NT2/D1 (cell line): ENCODE measurements at regions not wholly inside any gene's neighbourhood (a gene's known extent, or its start where the extent isn't known, plus 50 kb on each side); places are given as distances from the start of the nearest gene placed in this dataset.

ENCODE experiments used
- DNase-seq: peaks from one replicate; pipeline ENCODE4 v3.0.0-alpha.2; 2011; ENCODE audit warnings: low read depth, low spot score
- H3K27me3 ChIP-seq: 2 replicates; pipeline ENCODE4 v1.6.0; 2011; ENCODE audit warnings: mild to moderate bottlenecking; ENCODE audit not compliant: insufficient read length, insufficient read depth
- H3K36me3 ChIP-seq: 2 replicates; pipeline ENCODE4 v1.6.1; 2011; ENCODE audit warnings: mild to moderate bottlenecking, low read length, mixed read lengths; ENCODE audit not compliant: insufficient read depth, insufficient read length
- H3K4me1 ChIP-seq: 2 replicates; pipeline ENCODE4 v1.5.1; 2011; ENCODE audit not compliant: insufficient read depth, insufficient read length
- H3K4me3 ChIP-seq: 2 replicates; pipeline ENCODE4 v1.5.1; 2011; ENCODE audit warnings: low read depth; ENCODE audit not compliant: insufficient read length
- H3K9ac ChIP-seq: 2 replicates; pipeline ENCODE4 v1.6.0; 2011; ENCODE audit warnings: low read depth; ENCODE audit not compliant: insufficient read length
- H3K9me3 ChIP-seq: 2 replicates; pipeline ENCODE4 v1.5.1; 2011; ENCODE audit warnings: mild to moderate bottlenecking, low read length; ENCODE audit not compliant: insufficient read depth
- SUZ12 ChIP-seq: IDR thresholded peaks from 2 replicates; pipeline ENCODE4 v1.6.1; 2011; ENCODE audit not compliant: insufficient read length, insufficient read depth; ENCODE audit errors: extremely low read depth
- YY1 ChIP-seq: IDR thresholded peaks from 2 replicates; pipeline ENCODE4 v1.6.1; 2011; ENCODE audit not compliant: insufficient read length, insufficient read depth
- ZNF274 ChIP-seq: IDR thresholded peaks from 2 replicates; pipeline ENCODE4 v1.6.1; 2011; ENCODE audit warnings: mild to moderate bottlenecking, low read depth, low read length

DNA sequence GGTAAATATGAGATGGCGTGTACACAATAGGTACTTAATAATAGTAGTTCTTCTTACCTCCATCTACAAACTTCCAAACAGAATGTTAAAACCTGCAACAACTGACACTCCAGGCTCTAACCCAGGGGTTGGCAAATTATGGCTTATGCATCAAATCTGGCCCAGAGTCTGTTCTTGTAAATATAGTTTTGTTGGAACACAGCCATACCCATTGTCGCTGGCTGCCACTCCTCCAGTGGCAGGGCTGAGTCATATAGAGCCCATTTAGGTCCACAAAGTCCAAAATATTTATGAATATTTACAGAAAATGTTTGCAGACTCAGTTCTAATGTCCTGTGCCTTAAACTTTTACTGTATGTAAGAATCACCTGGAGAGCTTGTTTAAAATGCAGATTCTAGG lies 69.9 kb upstream of the BTBD3 start:
- no peaks in the 10 kb centered on the region for H3K27me3 ChIP-seq
- TF ChIP-seq ZNF274 (no peak), YY1 (no peak), SUZ12 (no peak)
- no peaks in the 10 kb centered on the region for H3K36me3 ChIP-seq
- no peak overlapping the region for H3K4me3 ChIP-seq
- no peak for DNase-seq
- no peaks in the 10 kb centered on the region for H3K9me3 ChIP-seq
- H3K4me1 ChIP-seq, result no peaks in the 10 kb centered on the region
- no peak overlapping the region for H3K9ac ChIP-seq

- Histone ChIP-seq H3K9me3 (no peaks in the 10 kb centered on the region), H3K4me1 (no peaks in the 10 kb centered on the region), H3K36me3 (no peaks in the 10 kb centered on the region), H3K9ac (no peak overlapping the region), H3K27me3 (no peaks in the 10 kb centered on the region), H3K4me3 (no peak overlapping the region)
- DNase-seq, result no peak
- no peak for TF ChIP-seq YY1
- no peak for TF ChIP-seq SUZ12
- TF ChIP-seq ZNF274, result no peak
Measured at GRCh38 chr20:11849270-11849915, 68.3 kb upstream of the BTBD3 start.

DNA sequence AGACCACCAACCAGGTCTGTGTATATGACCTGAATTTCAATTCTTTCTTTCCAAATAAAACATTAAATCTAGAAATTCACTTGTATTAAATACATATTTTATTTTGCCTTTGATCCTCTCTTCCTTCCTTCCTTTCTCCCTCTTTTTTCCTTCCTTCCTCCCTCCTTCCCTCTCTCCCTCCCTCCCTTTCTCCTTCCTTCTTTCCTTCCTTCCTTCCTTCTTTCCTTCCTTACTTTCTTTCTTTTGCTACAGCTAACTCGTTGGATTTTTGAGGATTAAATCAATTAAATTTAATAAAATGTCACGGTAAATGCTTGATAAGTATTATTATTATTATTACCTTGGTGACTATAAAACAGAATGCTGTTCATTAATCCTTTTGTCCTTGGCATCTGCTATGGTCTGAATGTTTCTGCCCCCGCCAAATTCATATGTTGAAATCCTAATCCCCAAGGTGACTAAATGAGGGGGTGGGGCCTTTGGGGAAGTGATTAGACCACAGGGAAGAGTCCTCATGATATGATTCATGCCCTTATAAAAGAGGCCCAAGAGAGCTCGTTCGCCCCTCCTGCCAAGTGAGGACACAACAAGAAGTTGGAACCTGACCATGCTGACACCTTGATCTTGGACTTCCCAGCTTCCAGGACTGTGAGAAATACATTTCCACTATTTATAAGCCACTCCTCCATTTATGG lies 67.6 kb upstream of the BTBD3 start:
- Histone ChIP-seq H3K9me3 (no peaks in the 10 kb centered on the region), H3K9ac (no peak overlapping the region), H3K36me3 (no peaks in the 10 kb centered on the region), H3K4me3 (no peak overlapping the region), H3K4me1 (no peaks in the 10 kb centered on the region), H3K27me3 (no peaks in the 10 kb centered on the region)
- no peak for DNase-seq
- no peak for TF ChIP-seq SUZ12
- TF ChIP-seq ZNF274, result no peak
- TF ChIP-seq YY1, result no peak

- Histone ChIP-seq H3K9ac (no peak overlapping the region), H3K36me3 (no peaks in the 10 kb centered on the region), H3K27me3 (no peaks in the 10 kb centered on the region), H3K4me3 (no peak overlapping the region), H3K9me3 (no peaks in the 10 kb centered on the region), H3K4me1 (no peaks in the 10 kb centered on the region)
- DNase-seq, result no peak
- no peak for TF ChIP-seq ZNF274
- no peak for TF ChIP-seq YY1
- no peak for TF ChIP-seq SUZ12
Measured at GRCh38 chr20:11850901-11851300, 66.8 kb upstream of the BTBD3 start.

DNA sequence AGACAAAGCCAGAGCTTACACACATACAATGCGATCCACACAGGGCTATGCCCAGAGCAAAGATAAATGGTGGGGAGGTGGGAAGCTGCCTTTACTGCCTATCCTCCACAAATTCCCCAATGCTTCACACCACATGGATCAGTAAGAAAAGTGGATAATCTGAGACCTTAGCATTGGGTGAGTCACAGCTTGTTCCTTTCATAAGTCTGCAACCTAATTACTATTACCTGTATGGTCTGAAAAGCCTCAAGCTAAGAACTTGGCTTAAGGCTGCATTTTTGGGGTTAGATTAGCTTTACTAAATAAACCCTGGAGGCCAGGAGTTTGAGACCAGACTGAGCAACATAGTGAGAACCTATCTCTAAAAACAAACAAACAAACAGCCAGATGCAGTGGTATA lies 66.0 kb upstream of the BTBD3 start:
- Histone ChIP-seq H3K4me1 (no peaks in the 10 kb centered on the region), H3K4me3 (no peak overlapping the region), H3K36me3 (no peaks in the 10 kb centered on the region), H3K9ac (no peak overlapping the region), H3K27me3 (no peaks in the 10 kb centered on the region), H3K9me3 (no peaks in the 10 kb centered on the region)
- TF ChIP-seq YY1 (no peak), ZNF274 (no peak), SUZ12 (no peak)
- no peak for DNase-seq

DNA sequence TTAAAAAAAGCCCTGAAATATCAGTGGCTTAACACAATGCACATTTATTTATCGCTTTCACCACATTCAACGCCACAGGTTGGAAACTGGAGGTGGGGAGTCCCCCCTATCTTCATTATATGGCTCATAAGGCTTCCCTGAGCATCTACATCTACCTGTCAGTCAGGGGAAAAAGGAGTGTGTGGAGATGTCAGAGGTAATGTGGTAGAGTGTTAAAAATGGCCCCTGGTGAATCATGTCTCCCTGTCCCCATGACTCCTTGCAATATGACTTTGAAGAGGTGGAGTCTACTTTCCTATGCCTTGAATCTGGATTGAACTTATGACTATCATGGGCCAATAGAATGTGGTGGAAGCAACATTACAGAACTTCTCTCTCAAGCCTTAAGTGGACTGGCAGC lies 65.5 kb upstream of the BTBD3 start:
- no peaks in the 10 kb centered on the region for H3K27me3 ChIP-seq
- no peaks in the 10 kb centered on the region for H3K9me3 ChIP-seq
- H3K4me3 ChIP-seq, result no peak overlapping the region
- H3K9ac ChIP-seq, result no peak overlapping the region
- H3K36me3 ChIP-seq, result no peaks in the 10 kb centered on the region
- DNase-seq, result no peak
- TF ChIP-seq SUZ12 (no peak), YY1 (no peak), ZNF274 (no peak)
- no peaks in the 10 kb centered on the region for H3K4me1 ChIP-seq

DNA sequence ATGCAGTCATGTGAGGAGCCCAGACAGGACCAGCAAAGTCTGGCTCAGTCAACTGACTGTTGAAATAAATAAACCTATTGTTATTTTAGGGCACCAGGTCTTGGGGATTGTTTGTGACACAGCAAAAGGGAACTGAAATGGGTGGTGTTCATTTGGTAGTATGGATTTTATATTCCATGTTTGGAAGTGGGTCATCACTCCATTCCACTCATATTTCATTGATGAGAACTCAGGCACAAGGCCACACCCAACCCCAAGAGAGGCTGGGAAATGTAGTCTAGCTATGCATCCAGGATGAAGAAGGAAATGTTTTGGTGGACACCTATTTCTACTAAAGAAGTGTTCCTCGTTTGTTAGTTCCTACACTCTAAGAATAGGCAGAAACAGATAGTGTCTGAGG lies 64.9 kb upstream of the BTBD3 start:
- Histone ChIP-seq H3K27me3 (no peaks in the 10 kb centered on the region), H3K4me1 (no peaks in the 10 kb centered on the region), H3K36me3 (no peaks in the 10 kb centered on the region), H3K9ac (no peak overlapping the region), H3K9me3 (no peaks in the 10 kb centered on the region), H3K4me3 (no peak overlapping the region)
- DNase-seq, result no peak
- TF ChIP-seq ZNF274 (no peak), YY1 (no peak), SUZ12 (no peak)
